K562 (cell line): ENCODE measurements at regions not wholly inside any gene's neighbourhood (a gene's known extent, or its start where the extent isn't known, plus 50 kb on each side); places are given as distances from the start of the nearest gene placed in this dataset.

Experiments
- ATAC-seq: fragments of 200-7000 bp; cut with Tn5 transposase; 3 replicates; pipeline ENCODE4 v1.9.1; 2020; ENCODE audit warnings: moderate library complexity
- BruUV-seq: library from RNA; stranded (reverse); fragments of 400-500 nt; replicated peaks from 2 replicates; lab custom pipeline; 2021; lab: Mats Ljungman, UMichigan
- CTCF ChIA-PET: fragments of 300-600 bp; formaldehyde crosslinking; extraction: SDS; loops from one replicate; lab custom pipeline; 2021; ENCODE audit warnings: low intra/inter-chr PET ratio; lab: Yijun Ruan, JAX
- POLR2A ChIA-PET: fragments of 300-600, 350-650 bp; sonication (Branson Sonifier 250); formaldehyde crosslinking; extraction: SDS; loops from one replicate; lab custom pipeline; 2021; ENCODE audit warnings: antibody characterized with exemption, inconsistent platforms; lab: Yijun Ruan, JAX
- DNase-seq, 4 experiments: peaks; one replicate each; pipeline versions ENCODE4 v3.0.0 to v3.0.0-alpha.2; 2011 to 2018; ENCODE audit warnings: low spot score in 3 of 4, mixed read lengths in 3 of 4; ENCODE audit errors: extremely low read depth in 1 of 4
- FAIRE-seq: peaks from 2 replicates; lab custom pipeline; 2011; peaks lifted over from hg19 to GRCh38; lab: Jason Lieb, UNC
- H2AFZ ChIP-seq: 2 replicates; pipeline ENCODE4 v1.6.0; 2011; ENCODE audit warnings: low read depth, low read length, control low read depth, inconsistent platforms
- H3K27ac ChIP-seq: fragments of 200-600 bp; 3 replicates; pipeline ENCODE4 v1.8.0; 2011; ENCODE audit warnings: low read depth, mild to moderate bottlenecking, control low read depth, inconsistent platforms, low read length, moderate library complexity, mixed read lengths; ENCODE audit errors: extremely low read depth
- H3K27me3 ChIP-seq, 2 experiments: fragments of 300-600 bp in 1 of 2; 2 replicates in 1 of 2; 3 replicates in 1 of 2; pipeline versions ENCODE4 v1.6.0 to v1.8.0; 2011; ENCODE audit warnings: inconsistent platforms in 2 of 2, low read length in 2 of 2, mild to moderate bottlenecking in 1 of 2, mixed read lengths in 1 of 2, moderate library complexity in 1 of 2; ENCODE audit not compliant: control insufficient read depth in 2 of 2, insufficient read depth in 2 of 2
- H3K36me3 ChIP-seq: fragments of 300-600 bp; 3 replicates; pipeline ENCODE4 v1.8.0; 2011; ENCODE audit warnings: mild to moderate bottlenecking, low read length, inconsistent platforms; ENCODE audit not compliant: control insufficient read depth, insufficient read depth
- H3K4me1 ChIP-seq, 2 experiments: fragments of 200-600 bp in 1 of 2; replicated peaks in 1 of 2; 2 replicates in 1 of 2; 3 replicates in 1 of 2; pipeline versions ENCODE4 v1.5.1 to v1.8.0; 2011; ENCODE audit warnings: inconsistent platforms in 2 of 2, low read length in 2 of 2, mild to moderate bottlenecking in 1 of 2, mixed read lengths in 1 of 2, moderate library complexity in 1 of 2; ENCODE audit not compliant: control insufficient read depth in 2 of 2, insufficient read depth in 2 of 2
- H3K4me2 ChIP-seq: 2 replicates; pipeline ENCODE4 v1.6.1; 2011; ENCODE audit warnings: low read length, control low read depth, inconsistent platforms, mixed read lengths; ENCODE audit not compliant: insufficient read depth
- H3K4me3 ChIP-seq: fragments of 200-600 bp; sonication (generic), shearing (Covaris generic); 2 replicates; pipeline ENCODE4 v1.5.1; 2016; ENCODE audit warnings: control low read depth, inconsistent platforms
- H3K79me2 ChIP-seq: fragments of 200-600 bp; 3 replicates; pipeline ENCODE4 v1.8.0; 2011; ENCODE audit warnings: low read length, inconsistent platforms; ENCODE audit not compliant: control insufficient read depth, insufficient read depth
- H3K9ac ChIP-seq, 2 experiments: 2 replicates each; pipeline versions ENCODE4 v1.6.0 to v1.6.1; 2011; ENCODE audit warnings: low read depth in 2 of 2, low read length in 2 of 2, control low read depth in 1 of 2, inconsistent platforms in 1 of 2, mild to moderate bottlenecking in 1 of 2, mixed read lengths in 1 of 2; ENCODE audit not compliant: insufficient read depth in 1 of 2
- H3K9me1 ChIP-seq: one replicate; pipeline ENCODE4 v1.6.0; 2011; ENCODE audit warnings: inconsistent platforms, mild to moderate bottlenecking, low read length, moderate library complexity; ENCODE audit not compliant: control insufficient read depth, insufficient read depth
- H3K9me3 ChIP-seq: replicated peaks from 2 replicates; pipeline ENCODE4 v1.5.1; 2011; ENCODE audit warnings: low read depth, low read length, inconsistent platforms; ENCODE audit not compliant: control insufficient read depth, insufficient read depth
- H4K20me1 ChIP-seq: replicated peaks from 2 replicates; pipeline ENCODE4 v1.6.1; 2011; ENCODE audit warnings: low read length, inconsistent platforms, mixed read lengths; ENCODE audit not compliant: control insufficient read depth, insufficient read depth
- BACH1 ChIP-seq: fragments of 200-800 bp; sonication (Bioruptor generic); IDR thresholded peaks from 2 replicates; pipeline ENCODE4 v1.6.1; 2016; ENCODE audit warnings: missing genetic modification characterization, missing compliant biosample characterization
- BRD4 ChIP-seq: fragments of 200-600 bp; sonication (generic); IDR thresholded peaks from 2 replicates; pipeline ENCODE4 v1.6.1; 2017; ENCODE audit warnings: inconsistent platforms
- ELF1 ChIP-seq: fragments of 200-800 bp; sonication (Bioruptor generic); IDR thresholded peaks from 2 replicates; pipeline ENCODE4 v1.6.1; 2016; ENCODE audit warnings: missing genetic modification characterization, missing compliant biosample characterization
- PML ChIP-seq: IDR thresholded peaks from 2 replicates; pipeline ENCODE4 v1.6.1; 2012; ENCODE audit warnings: low read length, inconsistent platforms
- TAL1 ChIP-seq: fragments of 450-650 bp; IDR thresholded peaks from 2 replicates; pipeline ENCODE4 v1.6.1; 2016; ENCODE audit warnings: mild to moderate bottlenecking
- U2AF1 ChIP-seq: fragments of 200-400 bp; formaldehyde crosslinking; optimal IDR thresholded peaks from 2 replicates; pipeline ENCODE3; 2017; ENCODE audit warnings: mild to moderate bottlenecking, low read depth, low read length, moderate library complexity
- ZBTB11 ChIP-seq, 3 experiments: fragments of 200-800 bp in 1 of 3; fragments of 250-450 bp in 1 of 3; fragments of 450-650 bp in 1 of 3; sonication (Bioruptor Pico) in 1 of 3; sonication (Bioruptor generic) in 1 of 3; formaldehyde crosslinking in 1 of 3; IDR thresholded peaks; 2 replicates each; pipeline versions ENCODE4 v1.6.1 to v1.8.0; 2016 to 2022; ENCODE audit warnings: mild to moderate bottlenecking in 2 of 3, missing genetic modification characterization in 2 of 3, missing compliant biosample characterization in 1 of 3, moderate library complexity in 1 of 3
- ZNF197 ChIP-seq: fragments of 200-800 bp; sonication (Bioruptor generic); IDR thresholded peaks from 2 replicates; pipeline ENCODE4 v1.6.1; 2016; ENCODE audit warnings: low read depth, missing genetic modification characterization, missing compliant biosample characterization
- ZNF324 ChIP-seq: fragments of 250-450 bp; sonication (Bioruptor Pico); IDR thresholded peaks from 2 replicates; pipeline ENCODE4 v1.4.0; 2020; ENCODE audit warnings: mild to moderate bottlenecking
- ZNF57 ChIP-seq: fragments of 450-650 bp; formaldehyde crosslinking; IDR thresholded peaks from 2 replicates; pipeline ENCODE4 v1.4.0; 2020; ENCODE audit warnings: mild to moderate bottlenecking, moderate library complexity
- WGBS: fragments of 100-300 bp; shearing (Covaris generic); methylation state at CpG from one replicate; pipeline ENCODE4 v1.1.6; 2016; ENCODE audit warnings: low coverage, mixed read lengths; ENCODE audit not compliant: insufficient coverage; ENCODE audit errors: missing lambda C conversion rate; 5-methylcytosine and 5-hydroxymethylcytosine counted together
- in situ Hi-C: fragments of 300-500 bp; cut with MboI; formaldehyde crosslinking; loops from 4 replicates; pipeline ENCODE4 v1.15.0; 2018; ENCODE audit warnings: inconsistent platforms, mixed read lengths
- intact Hi-C: fragments of 100-400 bp; cut with micrococcal nuclease; formaldehyde crosslinking; loops from 2 replicates; pipeline ENCODE4 v1.14.2; 2022
- TF ChIP-seq, protein P1 (sequence below): fragments of 250-450 bp; sonication (Bioruptor Pico); IDR thresholded peaks from 2 replicates; pipeline ENCODE4 v1.8.0; 2021; ENCODE audit warnings: mild to moderate bottlenecking, moderate library complexity

GRCh38 chr4:77493829-77494551 is 111.6 kb upstream of the CXCL13 start (continued):
- no peak for TF ChIP-seq ZNF324 (CRISPR knock-in tag)

DNA sequence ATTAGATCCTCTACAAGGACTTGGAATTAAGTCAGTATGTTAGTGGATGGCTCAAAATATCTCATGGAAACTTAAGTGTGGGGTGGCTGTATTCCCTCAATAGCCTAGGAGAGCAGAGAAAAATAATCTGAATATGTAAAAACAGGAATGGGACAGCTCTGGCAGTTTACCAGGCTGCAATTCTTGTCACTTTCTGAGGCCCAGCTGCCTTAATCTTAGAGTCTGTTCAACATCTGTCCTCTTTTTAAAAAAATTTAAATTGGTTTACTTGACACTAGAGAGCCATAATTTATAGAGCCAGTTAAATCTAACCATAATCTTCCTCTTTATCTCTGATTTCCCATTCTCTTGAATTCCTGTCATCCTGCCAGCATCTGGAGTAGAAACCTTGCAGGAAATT is 109.2 kb upstream of the CXCL13 start:
- no TSS peak for BruUV-seq
- ATAC-seq = no peak

DNA sequence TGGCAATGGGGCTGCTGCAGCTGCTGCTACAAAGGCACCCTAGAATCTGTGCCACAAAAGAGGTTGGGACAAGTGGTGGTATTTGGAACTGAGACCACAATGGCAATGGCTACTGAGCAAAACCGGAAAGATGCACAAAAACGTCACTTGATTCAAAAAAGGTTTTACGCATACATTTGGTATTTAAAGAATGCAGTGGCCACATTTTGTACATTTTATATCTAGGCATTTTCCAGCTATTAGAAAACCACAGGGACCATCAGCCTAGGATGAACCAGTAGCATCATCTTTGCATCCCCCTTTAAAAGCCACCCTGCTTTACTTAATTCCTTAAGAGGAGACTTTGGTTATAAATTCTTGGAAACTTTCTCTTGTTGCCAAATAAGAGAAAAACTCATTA is 104.8 kb upstream of the CXCL13 start:
- Histone ChIP-seq H3K9me1 (no peaks in the 10 kb centered on the region), H3K4me2 (no peak overlapping the region), H3K79me2 (no peaks in the 10 kb centered on the region), H3K9me3 (no peaks in the 10 kb centered on the region), H3K4me1 (no peaks in the 10 kb centered on the region), H3K36me3 (no peaks in the 10 kb centered on the region), H3K27ac (no peak overlapping the region), H3K27me3 (no peaks in the 10 kb centered on the region), H3K4me3 (no peak overlapping the region), H2AFZ (no peak overlapping the region), H3K9ac (no peak overlapping the region), H4K20me1 (no peaks in the 10 kb centered on the region; the same call in 1 of the 2 replicates)
- CTCF ChIA-PET = no interaction called here
- FAIRE-seq (no peak), ATAC-seq (no peak), DNase-seq (no peak)
- no TSS peak for BruUV-seq
- in situ Hi-C loops (no loop called here), intact Hi-C loops (no loop called here)
- 12% methylated on average over 3 of the region's 3 CpGs for WGBS
- POLR2A ChIA-PET = no interaction called here
- TF ChIP-seq, protein P1, sequence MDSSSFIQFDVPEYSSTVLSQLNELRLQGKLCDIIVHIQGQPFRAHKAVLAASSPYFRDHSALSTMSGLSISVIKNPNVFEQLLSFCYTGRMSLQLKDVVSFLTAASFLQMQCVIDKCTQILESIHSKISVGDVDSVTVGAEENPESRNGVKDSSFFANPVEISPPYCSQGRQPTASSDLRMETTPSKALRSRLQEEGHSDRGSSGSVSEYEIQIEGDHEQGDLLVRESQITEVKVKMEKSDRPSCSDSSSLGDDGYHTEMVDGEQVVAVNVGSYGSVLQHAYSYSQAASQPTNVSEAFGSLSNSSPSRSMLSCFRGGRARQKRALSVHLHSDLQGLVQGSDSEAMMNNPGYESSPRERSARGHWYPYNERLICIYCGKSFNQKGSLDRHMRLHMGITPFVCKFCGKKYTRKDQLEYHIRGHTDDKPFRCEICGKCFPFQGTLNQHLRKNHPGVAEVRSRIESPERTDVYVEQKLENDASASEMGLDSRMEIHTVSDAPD = no peak
- TF ChIP-seq ZNF57 (CRISPR knock-in tag) (no peak), PML (no peak), BRD4 (no peak), TAL1 (no peak), ZBTB11 (CRISPR knock-in tag; IDR thresholded peaks at IDR 0.05) (no peak), U2AF1 (no peak), ELF1 (tag) (no peak)

More for the DNA sequence above, 109.2 kb upstream of the CXCL13 start:
- intact Hi-C loops = no loop called here
- Histone ChIP-seq H3K79me2 (no peaks in the 10 kb centered on the region), H3K9me1 (no peaks in the 10 kb centered on the region), H3K4me2 (no peak overlapping the region), H3K27me3 (no peaks in the 10 kb centered on the region), H3K27ac (no peak overlapping the region), H2AFZ (no peak overlapping the region), H3K4me1 (no peaks in the 10 kb centered on the region), H3K9me3 (no peaks in the 10 kb centered on the region), H3K4me3 (no peak overlapping the region), H4K20me1 (no peaks in the 10 kb centered on the region; the same call in 1 of the 2 replicates), H3K36me3 (no peaks in the 10 kb centered on the region), H3K9ac (no peak overlapping the region)
- DNase-seq (no peak), FAIRE-seq (no peak)
- in situ Hi-C loops = no loop called here
- ChIA-PET POLR2A (no interaction called here), CTCF (no interaction called here)
- TF ChIP-seq BACH1 (tag) (no peak), ZNF197 (no peak)
